GM21723 (cell line): ENCODE measurements at regions not wholly inside any gene's neighbourhood (a gene's known extent, or its start where the extent isn't known, plus 50 kb on each side); places are given as distances from the start of the nearest gene placed in this dataset.
A peak's percentile ranks its signal among the peaks of the same experiment; 100 is the strongest.

Experiments
- ATAC-seq: cut with Tn5 transposase; IDR thresholded peaks from one replicate; pipeline ENCODE4 v1.9.1; 2021; ENCODE audit warnings: mild to moderate bottlenecking, moderate library complexity; ENCODE audit not compliant: unreplicated experiment

DNA sequence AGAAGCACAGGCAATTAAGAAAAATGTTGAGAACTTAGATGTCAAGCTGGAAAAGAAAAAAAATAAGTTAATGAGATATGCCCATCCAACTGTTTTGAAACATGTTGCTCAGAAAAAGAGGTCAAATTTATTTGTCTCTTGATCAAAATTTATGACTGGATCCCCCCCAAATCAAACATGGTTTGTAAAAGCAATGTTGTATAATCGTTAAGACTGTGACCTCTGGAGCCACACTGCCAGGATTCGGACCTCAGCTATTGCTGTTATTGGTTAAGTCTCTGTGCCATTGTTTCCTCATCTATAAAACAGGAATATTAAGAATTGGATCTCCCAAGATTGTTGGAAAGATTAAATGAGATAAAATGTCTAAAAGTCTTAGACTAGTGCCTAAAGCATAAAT lies 51.9 kb upstream of the LRRK2 start:
- ATAC-seq = no peak

GRCh38 chr12:40171501-40171900 lies 53.3 kb upstream of the LRRK2 start:
- ATAC-seq = no peak

DNA sequence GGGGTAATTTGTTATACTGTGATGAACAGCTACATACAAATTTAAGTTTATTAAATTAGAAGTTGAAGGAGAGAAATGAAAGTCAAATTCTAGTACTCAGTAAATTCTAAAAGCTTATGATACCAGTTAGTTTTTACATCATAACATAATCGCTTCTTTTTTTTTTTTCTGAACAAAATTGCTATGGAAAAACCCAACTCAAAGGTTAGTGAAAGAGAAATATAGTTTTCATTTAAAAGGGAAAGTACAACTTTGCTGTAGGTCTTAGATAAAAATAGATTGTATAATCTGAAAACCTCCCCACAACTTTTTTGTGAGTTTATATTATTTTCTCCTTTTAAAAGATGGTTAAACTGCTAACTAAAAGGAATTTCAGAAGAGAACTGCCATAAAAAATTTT lies 53.7 kb upstream of the LRRK2 start:
- ATAC-seq = no peak

GRCh38 chr12:40170593-40170992 lies 54.2 kb upstream of the LRRK2 start:
- no peak for ATAC-seq

DNA sequence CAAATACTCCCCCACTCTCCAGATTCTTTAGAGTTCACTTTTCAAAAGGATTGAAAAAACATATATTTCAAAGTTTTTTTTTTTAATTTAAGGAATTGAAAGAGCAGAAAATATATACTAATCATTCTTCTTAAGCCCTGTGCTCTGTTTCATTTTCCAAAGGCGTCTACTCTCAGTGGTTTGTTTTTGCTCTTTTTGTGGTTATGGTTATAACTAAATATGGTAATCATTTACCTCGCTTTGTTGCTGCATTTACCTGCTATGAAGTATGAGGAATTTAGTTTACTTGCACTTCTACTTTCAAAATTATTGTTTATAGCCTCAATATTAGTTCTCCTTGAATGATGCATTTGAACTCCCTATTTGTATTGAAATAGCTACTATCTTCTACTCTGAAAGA lies 55.9 kb upstream of the LRRK2 start:
- peak; percentile 97 for ATAC-seq

DNA sequence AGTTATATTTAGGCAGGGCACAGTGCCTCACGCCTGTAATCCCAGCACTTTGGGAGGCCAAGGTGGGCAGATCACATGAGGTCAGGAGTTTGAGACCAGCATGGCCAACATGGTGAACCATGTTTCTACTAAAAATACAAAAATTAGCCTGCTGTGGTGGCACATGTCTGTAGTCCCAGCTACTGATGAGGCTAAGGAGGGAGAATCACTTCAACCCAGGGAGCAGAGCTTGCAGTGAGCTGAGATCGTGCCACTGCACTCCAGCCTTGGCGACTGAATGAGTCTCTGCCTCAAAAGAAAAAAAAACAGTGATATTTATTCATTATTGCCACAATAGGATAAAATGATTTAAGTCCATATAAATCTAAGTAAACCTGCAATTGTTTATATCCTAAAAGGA lies 56.4 kb upstream of the LRRK2 start:
- ATAC-seq = peak; percentile 37

- peak; percentile 70 for ATAC-seq
Observed at GRCh38 chr12:40168001-40168400, 56.8 kb upstream of the LRRK2 start.

GRCh38 chr12:40165179-40165578 lies 59.3 kb upstream of the SLC2A13 start:
- ATAC-seq = no peak

- no peak for ATAC-seq
Observed at GRCh38 chr12:40164034-40164433, 58.2 kb upstream of the SLC2A13 start.

GRCh38 chr12:40162033-40162432 lies 56.2 kb upstream of the SLC2A13 start:
- no peak for ATAC-seq

GRCh38 chr12:40158592-40159111 lies 52.8 kb upstream of the SLC2A13 start:
- ATAC-seq = peak; percentile 81

GRCh38 chr12:40157336-40157735 lies 51.5 kb upstream of the SLC2A13 start:
- no peak for ATAC-seq

DNA sequence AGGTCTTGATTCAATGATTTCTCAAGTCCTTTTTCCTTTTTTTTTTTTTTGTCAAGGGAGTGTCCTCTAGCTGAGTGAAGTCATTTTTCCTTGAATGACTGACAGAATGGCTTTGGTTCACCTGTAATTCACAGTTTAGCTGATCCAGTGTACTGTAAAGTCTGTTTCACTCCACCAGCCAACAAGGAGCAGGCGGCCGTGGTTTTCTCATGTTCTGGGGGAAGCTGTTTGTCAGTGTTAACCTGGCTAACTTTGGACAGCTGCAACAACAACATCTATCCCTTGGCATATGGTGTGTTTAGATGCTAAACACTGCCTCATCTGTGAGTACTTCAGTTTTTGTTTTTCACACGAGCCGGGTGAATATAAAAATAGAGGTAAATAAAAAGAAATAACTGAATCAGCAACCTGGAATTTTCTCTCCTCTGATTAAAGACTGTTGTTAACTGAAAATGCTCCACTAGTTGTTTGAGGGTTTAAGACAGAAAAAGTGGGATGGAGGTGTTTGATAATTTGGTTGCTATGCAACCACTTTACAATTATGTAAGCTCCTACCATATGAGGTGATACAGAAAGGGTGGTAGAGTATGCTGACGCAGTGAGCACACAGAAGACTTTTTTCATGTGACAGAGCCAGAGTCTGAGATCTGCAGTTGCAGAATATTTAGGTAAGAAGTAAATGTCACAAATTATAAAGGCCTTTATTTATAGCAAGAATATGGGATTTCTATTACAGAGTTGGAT lies 50.3 kb upstream of the SLC2A13 start:
- ATAC-seq = no peak
